ENCODE measurements at regions not wholly inside any gene's neighbourhood (a gene's known extent, or its start where the extent isn't known, plus 50 kb on each side); places are given as distances from the start of the nearest gene placed in this dataset.

DNA sequence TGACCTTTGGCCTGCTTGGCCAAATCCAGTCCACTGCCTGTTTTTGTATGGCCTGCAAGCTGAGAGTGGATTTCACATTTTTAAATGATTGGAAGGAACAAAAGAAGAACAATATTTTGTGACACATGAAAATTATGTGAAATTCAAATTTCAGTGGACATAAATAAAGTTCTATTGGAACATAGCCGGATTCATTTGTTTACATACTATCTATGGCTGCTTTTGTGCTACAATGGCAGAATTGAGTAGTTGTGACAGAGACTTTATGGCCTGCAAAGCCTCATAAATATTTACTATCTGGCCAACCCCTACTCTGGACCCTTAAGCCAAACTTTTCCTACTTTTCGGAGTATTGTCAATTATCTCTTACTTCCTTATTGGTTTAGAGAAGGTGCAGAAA, 66.6 kb upstream of the IPO9 start:
- CTCF ChIA-PET: no interaction called here
- Histone ChIP-seq H3K27ac (ENCODE audit: control insufficient read depth, insufficient read depth) (no peak overlapping the region), H3K4me1 (ENCODE audit: control insufficient read depth, insufficient read depth, low read length) (0 out of 2 replicates have a peak, but pooled peaks cover 9% of the 10 kb centered on the region), H3K4me3 (no peak overlapping the region), H3K36me3 (ENCODE audit: control insufficient read depth in 2 of 2, insufficient read depth in 2 of 2, low read length in 1 of 2) (no peaks in the 10 kb centered on the region), H4K20me1 (ENCODE audit: control insufficient read depth, insufficient read depth) (no peaks in the 10 kb centered on the region), H3K9ac (ENCODE audit: control insufficient read depth, insufficient read depth, low read length) (no peak overlapping the region), H3K4me2 (ENCODE audit: control insufficient read depth, insufficient read depth) (no peak overlapping the region), H2AFZ (ENCODE audit: control insufficient read depth, low read depth, low read length) (no peak overlapping the region), H3K79me2 (ENCODE audit: control insufficient read depth, insufficient read depth, low read length) (no peaks in the 10 kb centered on the region), H3K27me3 (replicated peaks in 1 of 2; ENCODE audit: control insufficient read depth in 2 of 2, insufficient read depth in 2 of 2, low read length in 1 of 2) (no peaks in the 10 kb centered on the region; a peak in 1 of 4 replicates), H3K9me3 (replicated peaks; ENCODE audit: control insufficient read depth, insufficient read depth, low read length) (no peaks in the 10 kb centered on the region)
- intact Hi-C loops (cut with micrococcal nuclease; ENCODE audit: unreplicated experiment): loop anchor here (5.0 kb wide), 1 partner anchor 45 kb away; no protein-coding TSS in a partner anchor
- TF ChIP-seq ZNF207 (IDR thresholded peaks at IDR 0.05; ENCODE audit: borderline replicate concordance) (no peak), EZH2 (IDR thresholded peaks at IDR 0.05; ENCODE audit: borderline replicate concordance, control insufficient read depth, low read depth, low read length) (no peak), KAT2A (conservative IDR thresholded peaks at IDR 0.05; ENCODE audit: control insufficient read depth, low read depth, low read length) (no peak), IKZF1 (conservative IDR thresholded peaks at IDR 0.05) (no peak), SMARCA5 (IDR thresholded peaks at IDR 0.05) (no peak), RB1 (IDR thresholded peaks at IDR 0.05; ENCODE audit: borderline replicate concordance) (no peak), ZSCAN29 (IDR thresholded peaks at IDR 0.05) (no peak), FOXK2 (IDR thresholded peaks at IDR 0.05) (no peak), IKZF2 (IDR thresholded peaks at IDR 0.05) (no peak), MEF2A (IDR thresholded peaks at IDR 0.05; ENCODE audit: insufficient read depth, low read depth, low read length) (no peak), HDAC6 (IDR thresholded peaks at IDR 0.05; ENCODE audit: unreplicated experiment) (no peak), SMC3 (IDR thresholded peaks at IDR 0.05; ENCODE audit: borderline replicate concordance, low read length) (no peak), POU2F2 (IDR thresholded peaks at IDR 0.05; ENCODE audit: borderline replicate concordance, low read depth, low read length) (no peak), TCF3 (IDR thresholded peaks at IDR 0.05; ENCODE audit: borderline replicate concordance, insufficient read depth, low read depth, low read length) (no peak)
- TF ChIP-seq, protein P1, sequence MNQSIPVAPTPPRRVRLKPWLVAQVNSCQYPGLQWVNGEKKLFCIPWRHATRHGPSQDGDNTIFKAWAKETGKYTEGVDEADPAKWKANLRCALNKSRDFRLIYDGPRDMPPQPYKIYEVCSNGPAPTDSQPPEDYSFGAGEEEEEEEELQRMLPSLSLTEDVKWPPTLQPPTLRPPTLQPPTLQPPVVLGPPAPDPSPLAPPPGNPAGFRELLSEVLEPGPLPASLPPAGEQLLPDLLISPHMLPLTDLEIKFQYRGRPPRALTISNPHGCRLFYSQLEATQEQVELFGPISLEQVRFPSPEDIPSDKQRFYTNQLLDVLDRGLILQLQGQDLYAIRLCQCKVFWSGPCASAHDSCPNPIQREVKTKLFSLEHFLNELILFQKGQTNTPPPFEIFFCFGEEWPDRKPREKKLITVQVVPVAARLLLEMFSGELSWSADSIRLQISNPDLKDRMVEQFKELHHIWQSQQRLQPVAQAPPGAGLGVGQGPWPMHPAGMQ (IDR thresholded peaks at IDR 0.05; ENCODE audit: borderline replicate concordance): no peak
- TF ChIP-seq, protein P2, sequence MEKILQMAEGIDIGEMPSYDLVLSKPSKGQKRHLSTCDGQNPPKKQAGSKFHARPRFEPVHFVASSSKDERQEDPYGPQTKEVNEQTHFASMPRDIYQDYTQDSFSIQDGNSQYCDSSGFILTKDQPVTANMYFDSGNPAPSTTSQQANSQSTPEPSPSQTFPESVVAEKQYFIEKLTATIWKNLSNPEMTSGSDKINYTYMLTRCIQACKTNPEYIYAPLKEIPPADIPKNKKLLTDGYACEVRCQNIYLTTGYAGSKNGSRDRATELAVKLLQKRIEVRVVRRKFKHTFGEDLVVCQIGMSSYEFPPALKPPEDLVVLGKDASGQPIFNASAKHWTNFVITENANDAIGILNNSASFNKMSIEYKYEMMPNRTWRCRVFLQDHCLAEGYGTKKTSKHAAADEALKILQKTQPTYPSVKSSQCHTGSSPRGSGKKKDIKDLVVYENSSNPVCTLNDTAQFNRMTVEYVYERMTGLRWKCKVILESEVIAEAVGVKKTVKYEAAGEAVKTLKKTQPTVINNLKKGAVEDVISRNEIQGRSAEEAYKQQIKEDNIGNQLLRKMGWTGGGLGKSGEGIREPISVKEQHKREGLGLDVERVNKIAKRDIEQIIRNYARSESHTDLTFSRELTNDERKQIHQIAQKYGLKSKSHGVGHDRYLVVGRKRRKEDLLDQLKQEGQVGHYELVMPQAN (conservative IDR thresholded peaks at IDR 0.05): no peak
- DNase-seq (ENCODE audit: low read depth, low spot score) (no peak), FAIRE-seq (no peak), ATAC-seq (no peak)
- no TSS peak for BruUV-seq (replicated peaks)
- RAD21 ChIA-PET (ENCODE audit: unreplicated experiment): no interaction called here
- POLR2A ChIA-PET: no interaction called here
- 47% methylated on average over 2 of the region's 2 CpGs for WGBS (ENCODE audit: insufficient coverage, insufficient replicate concordance, low lambda C conversion rate, missing lambda C conversion rate)
- SMC1A ChIA-PET (ENCODE audit: uncharacterized antibody, unreplicated experiment): no interaction called here
- in situ Hi-C loops (cut with MboI): no loop called here

Measured in GM12878 (cell line).